B cell (primary cell): ENCODE measurements at regions not wholly inside any gene's neighbourhood (a gene's known extent, or its start where the extent isn't known, plus 50 kb on each side); places are given as distances from the start of the nearest gene placed in this dataset.

ENCODE experiments used
- CTCF ChIP-seq: fragments of 200-600 bp; IDR thresholded peaks from one replicate; pipeline ENCODE4 v1.8.0; 2022; ENCODE audit warnings: antibody characterized with exemption, mild to moderate bottlenecking
- EZH2 ChIP-seq: IDR thresholded peaks from 2 replicates; pipeline ENCODE4 v1.6.1; 2012; ENCODE audit warnings: borderline replicate concordance, low read depth, mild to moderate bottlenecking, moderate library complexity, low read length; ENCODE audit not compliant: insufficient read depth, poor library complexity, severe bottlenecking

DNA sequence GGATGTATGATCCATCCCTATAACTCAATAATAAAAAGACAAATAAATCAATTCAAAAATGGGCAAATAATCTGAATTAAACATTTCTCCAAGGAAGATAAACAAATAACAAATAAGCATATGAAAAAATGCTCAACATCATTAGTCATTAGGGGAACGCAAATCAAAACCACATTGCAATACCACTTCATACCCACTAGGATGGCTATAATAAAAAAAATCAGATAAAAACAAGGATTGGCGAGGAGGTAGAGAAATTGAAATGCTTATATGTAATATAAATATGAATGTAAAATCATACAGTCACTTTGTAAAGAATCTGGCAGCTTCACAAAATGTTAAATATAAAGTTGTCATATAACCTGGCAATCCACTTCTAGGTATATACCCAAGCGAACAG is 52.3 kb upstream of the TBCA start:
- peak; percentile 20 for TF ChIP-seq CTCF
- TF ChIP-seq EZH2 = no peak
